ENCODE measurements at regions not wholly inside any gene's neighbourhood (a gene's known extent, or its start where the extent isn't known, plus 50 kb on each side); places are given as distances from the start of the nearest gene placed in this dataset.

- DNase-seq = no peak
These were observed 64.4 kb upstream of the HRH1 start for GRCh38 chr3:11089931-11090330.

DNA sequence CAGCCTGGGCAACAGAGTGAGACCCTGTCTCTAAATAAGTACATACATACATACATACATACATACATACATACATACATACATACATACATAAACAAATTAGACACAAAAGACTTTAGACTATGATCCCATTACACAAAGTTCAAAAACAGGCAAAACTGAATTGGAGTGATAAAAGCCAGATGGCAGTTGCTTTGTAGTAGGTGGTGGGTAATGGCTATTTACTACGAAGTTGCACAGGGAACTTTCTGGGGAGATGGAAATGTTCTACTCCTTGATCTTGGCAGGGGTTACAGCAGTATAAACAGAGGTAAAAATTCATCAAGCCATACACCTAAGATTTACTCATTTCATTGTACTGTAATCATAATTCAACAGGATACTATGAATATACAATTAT is 63.7 kb upstream of the HRH1 start:
- DNase-seq = no peak

- no peak for DNase-seq
These were observed 63.2 kb upstream of the HRH1 start for GRCh38 chr3:11091088-11091590.

- DNase-seq = no peak
These were observed 62.5 kb upstream of the HRH1 start for GRCh38 chr3:11091791-11092190.

DNA sequence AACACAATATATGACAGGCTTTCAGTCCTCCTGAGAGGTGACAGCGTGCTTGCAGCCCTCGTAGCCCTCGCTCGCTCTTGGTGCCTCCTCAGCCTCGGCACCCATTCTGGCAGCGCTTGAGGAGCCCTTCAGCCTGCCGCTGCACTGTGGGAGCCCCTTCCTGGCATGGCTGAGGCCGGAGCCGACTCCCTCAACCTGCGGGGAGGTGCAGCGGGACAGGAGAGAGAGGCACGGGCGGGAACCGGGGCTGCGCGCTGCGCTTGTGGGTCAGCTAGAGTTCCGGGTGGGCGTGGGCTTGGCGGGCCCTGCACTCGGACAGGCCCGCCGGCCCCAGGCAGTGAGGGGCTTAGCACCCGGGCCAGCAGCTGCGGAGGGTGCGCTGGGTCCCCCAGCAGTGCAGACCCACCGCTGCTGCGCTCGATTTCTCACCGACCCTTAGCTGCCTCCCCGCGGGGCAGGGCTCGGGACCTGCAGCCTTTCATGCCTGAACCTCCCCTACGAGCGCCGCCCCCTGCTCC is 60.4 kb upstream of the HRH1 start:
- DNase-seq = no peak

DNA sequence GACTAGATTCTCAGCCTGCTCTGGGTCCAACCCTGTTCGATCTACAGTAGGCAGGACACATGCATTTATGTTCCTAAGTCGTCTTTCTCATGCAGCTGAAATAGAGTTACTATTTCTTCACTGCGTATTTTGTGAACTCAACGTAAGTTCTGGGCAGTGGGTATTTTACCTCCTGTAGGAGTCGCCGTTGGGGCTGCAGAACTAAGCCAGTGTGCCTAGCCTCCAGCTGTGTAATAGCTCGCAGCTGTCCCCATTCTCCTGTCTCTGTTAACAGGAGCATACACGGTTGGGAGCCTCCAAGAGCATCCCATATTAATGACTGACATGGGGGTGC is 58.4 kb upstream of the HRH1 start:
- DNase-seq = no peak

DNA sequence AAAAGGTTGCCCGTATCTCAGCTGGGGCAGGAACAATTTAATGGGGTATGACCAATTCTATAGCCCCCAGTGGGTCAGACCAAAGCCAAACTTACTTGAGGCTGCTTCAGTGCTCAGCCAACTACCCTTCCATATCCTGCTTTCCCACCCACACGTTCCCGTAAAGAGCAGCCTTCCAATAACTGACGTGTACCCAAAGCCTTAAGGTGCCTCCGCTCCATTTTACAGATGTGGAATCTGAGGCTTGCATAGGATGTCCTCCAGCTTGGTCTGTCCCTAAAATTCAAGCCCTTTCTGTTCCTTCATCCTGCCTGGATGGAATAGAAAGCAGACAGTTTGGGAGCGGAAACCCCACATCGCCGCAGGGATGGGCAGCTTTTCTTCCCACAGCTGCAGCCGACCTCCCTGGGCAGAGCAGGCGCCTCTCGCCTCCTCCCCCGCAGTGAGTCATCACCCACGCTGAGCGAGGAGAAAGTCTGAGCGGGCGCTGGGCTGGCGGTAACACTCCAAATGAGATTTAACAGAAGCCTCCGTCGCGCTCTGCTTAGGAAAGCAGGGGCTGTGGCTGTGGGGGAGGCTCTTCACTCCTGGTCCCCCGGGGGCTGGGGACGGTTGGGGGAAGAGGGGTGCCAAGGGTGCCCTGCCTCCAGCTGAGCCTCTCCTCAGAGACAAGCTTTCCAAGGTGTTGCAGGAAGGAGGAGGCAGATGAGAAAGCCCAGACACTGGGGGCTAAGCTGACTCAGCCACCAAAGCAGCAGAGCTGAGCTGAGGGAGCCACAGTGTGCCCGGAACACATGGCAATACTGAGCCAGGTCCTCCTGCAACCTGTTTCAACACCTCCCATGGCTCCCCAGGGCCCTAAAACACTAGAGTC is 57.8 kb upstream of the HRH1 start:
- peak; percentile 75 for DNase-seq

GRCh38 chr3:11099306-11099705 is 55.0 kb upstream of the HRH1 start:
- DNase-seq = no peak

Measured in right forelimb (tissue), 1 donor.